ENCODE measurements at regions not wholly inside any gene's neighbourhood (a gene's known extent, or its start where the extent isn't known, plus 50 kb on each side); places are given as distances from the start of the nearest gene placed in this dataset.

- TF ChIP-seq CTCF (IDR thresholded peaks at IDR 0.05; ENCODE audit: low read length), result no peak
- no peak for TF ChIP-seq EZH2 (IDR thresholded peaks at IDR 0.05; ENCODE audit: borderline replicate concordance, low read length)
These were observed 772.9 kb downstream of the MED13L start for GRCh38 chr12:115504306-115505290.

Data from OCI-LY1 (cell line).